IPS DF 6.9 (cell line): ENCODE measurements at regions not wholly inside any gene's neighbourhood (a gene's known extent, or its start where the extent isn't known, plus 50 kb on each side); places are given as distances from the start of the nearest gene placed in this dataset.
A peak's percentile ranks its signal among the peaks of the same experiment; 100 is the strongest.

Source experiments
- DNase-seq: peaks from one replicate; pipeline ENCODE4 v3.0.0-alpha.2; 2013; ENCODE audit warnings: low read depth, low spot score
- H3K27ac ChIP-seq: one replicate; pipeline ENCODE4 v1.5.1; 2013; ENCODE audit warnings: low read length, control low read depth
- H3K27me3 ChIP-seq: 2 replicates; pipeline ENCODE4 v1.6.1; 2013; ENCODE audit warnings: mild to moderate bottlenecking, low read length; ENCODE audit not compliant: control insufficient read depth, insufficient read depth
- H3K36me3 ChIP-seq: 2 replicates; pipeline ENCODE4 v1.6.1; 2013; ENCODE audit warnings: low read length; ENCODE audit not compliant: control insufficient read depth, insufficient read depth
- H3K4me1 ChIP-seq: 2 replicates; pipeline ENCODE4 v1.6.1; 2013; ENCODE audit warnings: low read length; ENCODE audit not compliant: control insufficient read depth, insufficient read depth
- H3K4me3 ChIP-seq: 2 replicates; pipeline ENCODE4 v1.5.1; 2013; ENCODE audit warnings: mild to moderate bottlenecking, low read length
- H3K9me3 ChIP-seq: 2 replicates; pipeline ENCODE4 v1.6.1; 2013; ENCODE audit warnings: low read length, inconsistent platforms; ENCODE audit not compliant: control insufficient read depth, insufficient read depth
- WGBS: extraction: QIAGEN DNeasy Blood & Tissue Kit; methylation state at CpG from one replicate; pipeline ENCODE4 v1.1.7; 2013; ENCODE audit warnings: mixed read lengths, missing lambda C conversion rate; ENCODE audit not compliant: insufficient read length, insufficient coverage; 5-methylcytosine and 5-hydroxymethylcytosine counted together

- no peaks in the 10 kb centered on the region for H3K27me3 ChIP-seq
- no peaks in the 10 kb centered on the region for H3K36me3 ChIP-seq
- no peak for DNase-seq
- no peaks in the 10 kb centered on the region for H3K4me1 ChIP-seq
- no peak overlapping the region for H3K4me3 ChIP-seq
- no CpG with 5 or more reads among the region's 2 CpGs for WGBS
- H3K9me3 ChIP-seq, result no peaks in the 10 kb centered on the region
- no peak overlapping the region for H3K27ac ChIP-seq
Observed at GRCh38 chr18:67072791-67073190, 443.7 kb downstream of the DSEL start.

- H3K27me3 ChIP-seq, result no peaks in the 10 kb centered on the region
- no peak for DNase-seq
- no peaks in the 10 kb centered on the region for H3K9me3 ChIP-seq
- WGBS, result no CpG with 5 or more reads among the region's 2 CpGs
- no peak overlapping the region for H3K27ac ChIP-seq
- no peaks in the 10 kb centered on the region for H3K36me3 ChIP-seq
- no peak overlapping the region for H3K4me3 ChIP-seq
- no peaks in the 10 kb centered on the region for H3K4me1 ChIP-seq
Observed at GRCh38 chr18:67068608-67069007, 447.9 kb downstream of the DSEL start.

GRCh38 chr18:67047334-67047733, 443.4 kb upstream of the CDH19 start:
- H3K27me3 ChIP-seq, result no peaks in the 10 kb centered on the region
- no peaks in the 10 kb centered on the region for H3K4me1 ChIP-seq
- no peak overlapping the region for H3K27ac ChIP-seq
- no CpG with 5 or more reads among the region's 6 CpGs for WGBS
- H3K9me3 ChIP-seq, result no peaks in the 10 kb centered on the region
- H3K4me3 ChIP-seq, result no peak overlapping the region
- DNase-seq, result no peak
- no peaks in the 10 kb centered on the region for H3K36me3 ChIP-seq

GRCh38 chr18:67043276-67043675, 439.4 kb upstream of the CDH19 start:
- WGBS, result no CpG with 5 or more reads among the region's 11 CpGs
- Histone ChIP-seq H3K27ac (no peak overlapping the region), H3K9me3 (no peaks in the 10 kb centered on the region), H3K4me1 (no peaks in the 10 kb centered on the region), H3K36me3 (no peaks in the 10 kb centered on the region), H3K4me3 (no peak overlapping the region), H3K27me3 (no peaks in the 10 kb centered on the region)
- no peak for DNase-seq

- Histone ChIP-seq H3K4me3 (no peak overlapping the region), H3K4me1 (no peaks in the 10 kb centered on the region), H3K36me3 (no peaks in the 10 kb centered on the region), H3K9me3 (no peaks in the 10 kb centered on the region), H3K27ac (no peak overlapping the region), H3K27me3 (no peaks in the 10 kb centered on the region)
- no CpG with 5 or more reads among the region's 2 CpGs for WGBS
- DNase-seq, result no peak
Observed at GRCh38 chr18:67041334-67041733, 437.4 kb upstream of the CDH19 start.

GRCh38 chr18:67035026-67035425, 431.1 kb upstream of the CDH19 start:
- Histone ChIP-seq H3K27ac (no peak overlapping the region), H3K36me3 (no peaks in the 10 kb centered on the region), H3K4me3 (no peak overlapping the region), H3K27me3 (no peaks in the 10 kb centered on the region), H3K9me3 (no peaks in the 10 kb centered on the region), H3K4me1 (no peaks in the 10 kb centered on the region)
- peak; percentile 7 for DNase-seq
- WGBS, result no CpG with 5 or more reads among the region's 4 CpGs

- DNase-seq, result no peak
- H3K4me1 ChIP-seq, result no peaks in the 10 kb centered on the region
Observed at GRCh38 chr18:67023059-67023458, 419.2 kb upstream of the CDH19 start.

GRCh38 chr18:67010919-67011318, 407.0 kb upstream of the CDH19 start:
- H3K4me3 ChIP-seq, result no peak overlapping the region
- no peaks in the 10 kb centered on the region for H3K4me1 ChIP-seq
- H3K36me3 ChIP-seq, result no peaks in the 10 kb centered on the region
- no peak overlapping the region for H3K27ac ChIP-seq
- H3K9me3 ChIP-seq, result no peaks in the 10 kb centered on the region
- no peak for DNase-seq
- H3K27me3 ChIP-seq, result no peaks in the 10 kb centered on the region

More at GRCh38 chr18:67023059-67023458, 419.2 kb upstream of the CDH19 start:
- H3K27me3 ChIP-seq, result no peaks in the 10 kb centered on the region
- H3K9me3 ChIP-seq, result no peaks in the 10 kb centered on the region
- H3K4me3 ChIP-seq, result no peak overlapping the region
- no peaks in the 10 kb centered on the region for H3K36me3 ChIP-seq
- no peak overlapping the region for H3K27ac ChIP-seq

GRCh38 chr18:67007999-67008398, 404.1 kb upstream of the CDH19 start:
- no peak for DNase-seq
- Histone ChIP-seq H3K27me3 (no peaks in the 10 kb centered on the region), H3K27ac (no peak overlapping the region), H3K4me1 (no peaks in the 10 kb centered on the region), H3K4me3 (no peak overlapping the region), H3K36me3 (no peaks in the 10 kb centered on the region), H3K9me3 (no peaks in the 10 kb centered on the region)
- no CpG with 5 or more reads among the region's 1 CpG for WGBS

GRCh38 chr18:67007085-67007484, 403.2 kb upstream of the CDH19 start:
- Histone ChIP-seq H3K27me3 (no peaks in the 10 kb centered on the region), H3K27ac (no peak overlapping the region), H3K4me3 (no peak overlapping the region), H3K36me3 (no peaks in the 10 kb centered on the region), H3K4me1 (no peaks in the 10 kb centered on the region), H3K9me3 (no peaks in the 10 kb centered on the region)
- DNase-seq, result no peak
- WGBS, result no CpG with 5 or more reads among the region's 1 CpG

GRCh38 chr18:67001052-67001451, 397.2 kb upstream of the CDH19 start:
- Histone ChIP-seq H3K4me3 (no peak overlapping the region), H3K36me3 (no peaks in the 10 kb centered on the region), H3K9me3 (no peaks in the 10 kb centered on the region), H3K27ac (no peak overlapping the region), H3K27me3 (no peaks in the 10 kb centered on the region), H3K4me1 (no peaks in the 10 kb centered on the region)
- DNase-seq, result no peak
- WGBS, result no CpG with 5 or more reads among the region's 4 CpGs
